Endothelial cell of umbilical vein (primary cell): ENCODE measurements at regions not wholly inside any gene's neighbourhood (a gene's known extent, or its start where the extent isn't known, plus 50 kb on each side); places are given as distances from the start of the nearest gene placed in this dataset.

Experiments used
- BruUV-seq: library from RNA; stranded (reverse); fragments of 400-500 nt; replicated peaks from 2 replicates; lab custom pipeline; 2021; lab: Mats Ljungman, UMichigan
- CTCF ChIA-PET: fragments of 300-600, 350-600 bp; sonication (Branson Sonifier 250); formaldehyde crosslinking; loops from one replicate; lab custom pipeline; 2021; ENCODE audit warnings: antibody characterized with exemption, inconsistent platforms; lab: Charles Lee
- POLR2A ChIA-PET: fragments of 300-600, 350-600 bp; sonication (Branson Sonifier 250); formaldehyde crosslinking; loops from one replicate; lab custom pipeline; 2021; ENCODE audit warnings: antibody characterized with exemption, inconsistent platforms; lab: Charles Lee
- DNase-seq: peaks from one replicate; pipeline ENCODE4 v3.0.0-alpha.2; 2011; ENCODE audit warnings: low read depth, low spot score
- FAIRE-seq: peaks from 2 replicates; lab custom pipeline; 2011; peaks lifted over from hg19 to GRCh38; lab: Jason Lieb, UNC
- H2AFZ ChIP-seq: 2 replicates; pipeline ENCODE4 v1.6.0; 2012; ENCODE audit warnings: low read depth, low read length, control low read depth, inconsistent platforms
- H3K27ac ChIP-seq: 2 replicates; pipeline ENCODE4 v1.5.1; 2011; ENCODE audit warnings: low read depth, mild to moderate bottlenecking, control low read depth, low read length, moderate library complexity; ENCODE audit not compliant: insufficient read depth
- H3K27me3 ChIP-seq, 2 experiments: 2 replicates each; pipeline versions ENCODE4 v1.6.0 to v1.6.1; 2011; ENCODE audit warnings: low read length in 2 of 2, mixed read lengths in 1 of 2; ENCODE audit not compliant: control insufficient read depth in 2 of 2, insufficient read depth in 2 of 2
- H3K36me3 ChIP-seq, 2 experiments: 2 replicates in 1 of 2; 3 replicates in 1 of 2; pipeline ENCODE4 v1.5.1; 2011; ENCODE audit warnings: low read length in 2 of 2, mild to moderate bottlenecking in 1 of 2, moderate library complexity in 1 of 2; ENCODE audit not compliant: control insufficient read depth in 2 of 2, insufficient read depth in 2 of 2; ENCODE audit errors: extremely low read depth in 1 of 2
- H3K4me1 ChIP-seq: 3 replicates; pipeline ENCODE4 v1.5.1; 2011; ENCODE audit warnings: mild to moderate bottlenecking, low read length; ENCODE audit not compliant: control insufficient read depth, insufficient read depth; ENCODE audit errors: extremely low read depth
- H3K4me2 ChIP-seq: 2 replicates; pipeline ENCODE4 v1.6.1; 2011; ENCODE audit warnings: low read length, control low read depth, mixed read lengths; ENCODE audit not compliant: insufficient read depth
- H3K4me3 ChIP-seq, 3 experiments: fragments of 200-600 bp in 1 of 3; sonication (generic), shearing (Covaris generic) in 1 of 3; replicated peaks in 1 of 3; 2 replicates each; pipeline ENCODE4 v1.5.1; 2011 to 2016; ENCODE audit warnings: control low read depth in 3 of 3, low read length in 3 of 3, mild to moderate bottlenecking in 2 of 3, inconsistent platforms in 1 of 3, low read depth in 1 of 3, moderate library complexity in 1 of 3; ENCODE audit not compliant: insufficient read depth in 1 of 3
- H3K79me2 ChIP-seq: 2 replicates; pipeline ENCODE4 v1.6.0; 2012; ENCODE audit warnings: low read length, inconsistent platforms; ENCODE audit not compliant: control insufficient read depth, insufficient read depth
- H3K9ac ChIP-seq: replicated peaks from 2 replicates; pipeline ENCODE3; 2011; ENCODE audit warnings: low read length, control low read depth; ENCODE audit not compliant: insufficient read depth; ENCODE audit errors: extremely low read depth
- H3K9me1 ChIP-seq: replicated peaks from 3 replicates; pipeline ENCODE4 v1.6.0; 2011; ENCODE audit warnings: mild to moderate bottlenecking, low read length; ENCODE audit not compliant: control insufficient read depth, insufficient read depth; ENCODE audit errors: extremely low read depth
- H3K9me3 ChIP-seq: replicated peaks from 2 replicates; pipeline ENCODE4 v1.5.1; 2012; ENCODE audit warnings: low read length, inconsistent platforms; ENCODE audit not compliant: control insufficient read depth, insufficient read depth
- H4K20me1 ChIP-seq: replicated peaks from 2 replicates; pipeline ENCODE3; 2011; ENCODE audit warnings: mild to moderate bottlenecking, low read length; ENCODE audit not compliant: control insufficient read depth, insufficient read depth; ENCODE audit errors: extremely low read depth
- EZH2 ChIP-seq: IDR thresholded peaks from 2 replicates; pipeline ENCODE4 v1.6.1; 2012; ENCODE audit warnings: borderline replicate concordance, low read depth, mild to moderate bottlenecking, moderate library complexity, low read length, inconsistent platforms; ENCODE audit not compliant: severe bottlenecking
- FOS ChIP-seq: IDR thresholded peaks from 2 replicates; pipeline ENCODE4 v1.6.1; 2011; ENCODE audit warnings: mild to moderate bottlenecking, low read length, moderate library complexity, borderline replicate concordance; ENCODE audit not compliant: insufficient read depth
- GATA2 ChIP-seq: IDR thresholded peaks from 2 replicates; pipeline ENCODE4 v1.7.0; 2011; ENCODE audit warnings: low read depth, mild to moderate bottlenecking, moderate library complexity, mixed read lengths, low read length; ENCODE audit not compliant: insufficient read length, insufficient read depth
- JUN ChIP-seq: IDR thresholded peaks from 2 replicates; pipeline ENCODE4 v1.6.1; 2011; ENCODE audit warnings: borderline replicate concordance, low read depth; ENCODE audit not compliant: insufficient read length, insufficient read depth
- MYC ChIP-seq: IDR thresholded peaks from one replicate; pipeline ENCODE4 v1.6.1; 2011; ENCODE audit warnings: mild to moderate bottlenecking, low read depth, low read length
- POLR2A ChIP-seq: IDR thresholded peaks from 2 replicates; pipeline ENCODE4 v1.6.1; 2012; ENCODE audit warnings: low read depth, mild to moderate bottlenecking, control low read depth, low read length
- POLR2AphosphoS5 ChIP-seq: IDR thresholded peaks from 2 replicates; pipeline ENCODE4 v1.6.1; 2012; ENCODE audit warnings: low read depth, mild to moderate bottlenecking, control low read depth, low read length, moderate library complexity; ENCODE audit not compliant: insufficient read depth
- dilution Hi-C: fragments of 300-500 bp; cut with MboI; formaldehyde crosslinking; loops from one replicate; pipeline ENCODE4 v1.15.0; 2019; ENCODE audit warnings: low sequenced_read_pairs; ENCODE audit not compliant: extremely low pct_ligation_motif_present
- intact Hi-C: fragments of 100-400 bp; cut with micrococcal nuclease; formaldehyde crosslinking; loops from one replicate; pipeline ENCODE4 v1.10.0; 2022
- TF ChIP-seq, protein P1 (sequence below): IDR thresholded peaks from 2 replicates; pipeline ENCODE4 v1.6.1; 2011; ENCODE audit not compliant: insufficient read depth, insufficient read length
- TF ChIP-seq, protein P2 (sequence below), 2 donors: IDR thresholded peaks; 1 replicate in 1 of 2; 2 replicates in 1 of 2; pipeline ENCODE4 v1.5.1; 2011; ENCODE audit warnings: low read length in 2 of 2, mild to moderate bottlenecking in 2 of 2, moderate library complexity in 2 of 2, control low read depth in 1 of 2, inconsistent platforms in 1 of 2, low read depth in 1 of 2; ENCODE audit not compliant: insufficient read depth in 1 of 2; ENCODE audit errors: extremely low read depth in 1 of 2

DNA sequence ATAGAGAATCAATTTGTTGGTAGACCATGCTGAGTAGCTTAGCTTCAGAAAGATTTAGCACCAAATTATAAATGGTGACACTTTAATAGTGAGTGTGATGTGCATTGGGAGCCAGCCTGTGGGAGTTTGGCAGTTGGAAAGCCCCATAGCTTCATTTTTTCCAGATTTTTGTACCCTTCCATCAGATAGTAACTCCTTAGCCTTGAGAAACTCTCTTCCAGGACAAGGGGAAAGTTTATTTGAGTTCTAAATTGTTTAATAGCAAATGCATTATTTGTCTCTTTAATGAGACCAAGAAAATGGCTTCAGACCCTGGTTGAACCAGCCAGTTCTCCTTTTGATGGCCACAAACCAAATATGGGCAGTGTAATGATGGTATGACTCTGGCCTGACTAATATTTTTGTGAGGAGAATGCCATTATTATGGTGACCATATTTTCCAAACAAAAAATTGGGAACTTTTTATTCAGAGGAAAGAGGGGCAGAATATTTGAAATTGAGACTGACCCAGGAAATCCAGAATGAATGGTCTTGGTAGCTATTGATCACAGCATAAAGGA is 49.8 kb downstream of the PLCE1 start:
- Histone ChIP-seq H3K36me3 (no peaks in the 10 kb centered on the region), H3K27me3 (no peaks in the 10 kb centered on the region), H3K9me1 (no peaks in the 10 kb centered on the region), H3K4me3 (no peak overlapping the region), H3K9me3 (no peaks in the 10 kb centered on the region), H4K20me1 (no peaks in the 10 kb centered on the region), H3K27ac (no peak overlapping the region), H3K9ac (no peak overlapping the region), H3K4me2 (no peak overlapping the region), H3K79me2 (no peaks in the 10 kb centered on the region), H3K4me1 (no peaks in the 10 kb centered on the region), H2AFZ (no peak overlapping the region)
- BruUV-seq = no TSS peak
- FAIRE-seq (no peak), DNase-seq (no peak)
- ChIA-PET POLR2A (no interaction called here), CTCF (no interaction called here)
- intact Hi-C loops (no loop called here), dilution Hi-C loops (no loop called here)
- no peak for TF ChIP-seq FOS
- TF ChIP-seq, protein P1, sequence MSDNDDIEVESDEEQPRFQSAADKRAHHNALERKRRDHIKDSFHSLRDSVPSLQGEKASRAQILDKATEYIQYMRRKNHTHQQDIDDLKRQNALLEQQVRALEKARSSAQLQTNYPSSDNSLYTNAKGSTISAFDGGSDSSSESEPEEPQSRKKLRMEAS = no peak
- TF ChIP-seq POLR2A = no peak
- TF ChIP-seq EZH2 = no peak
- no peak for TF ChIP-seq JUN
- TF ChIP-seq MYC = no peak
- no peak for TF ChIP-seq GATA2

DNA sequence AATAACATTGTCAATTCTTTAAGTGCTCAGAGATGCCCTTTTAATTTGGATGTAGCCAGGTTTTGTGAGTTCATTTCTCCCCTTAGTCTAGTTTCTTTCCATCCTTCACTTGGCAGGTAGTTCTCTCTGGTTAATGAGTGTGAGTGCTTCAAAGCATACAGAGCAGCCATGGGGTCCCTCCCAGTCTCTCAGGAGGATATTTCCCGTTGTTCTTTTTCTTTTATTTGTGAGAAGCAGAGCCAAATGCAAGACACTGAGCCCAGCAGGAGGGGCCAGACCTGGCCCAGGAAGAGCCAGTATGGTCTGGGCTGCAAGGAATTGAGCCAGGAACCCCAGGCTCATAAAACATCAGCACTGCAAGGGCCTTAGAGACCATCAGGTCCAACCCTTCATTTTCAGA is 52.4 kb downstream of the PLCE1 start:
- Histone ChIP-seq H3K9me3 (no peaks in the 10 kb centered on the region), H3K27me3 (no peaks in the 10 kb centered on the region), H3K9ac (no peak overlapping the region), H4K20me1 (no peaks in the 10 kb centered on the region), H3K27ac (no peak overlapping the region), H3K4me3 (no peak overlapping the region), H3K4me1 (no peaks in the 10 kb centered on the region), H3K9me1 (no peaks in the 10 kb centered on the region), H3K36me3 (no peaks in the 10 kb centered on the region), H3K79me2 (no peaks in the 10 kb centered on the region), H3K4me2 (no peak overlapping the region), H2AFZ (no peak overlapping the region)
- ChIA-PET CTCF (no interaction called here), POLR2A (no interaction called here)
- no peak for FAIRE-seq
- DNase-seq = no peak
- TF ChIP-seq EZH2 (no peak), MYC (no peak), JUN (no peak), FOS (no peak), POLR2AphosphoS5 (no peak), POLR2A (no peak), GATA2 (no peak)
- TF ChIP-seq, protein P2, sequence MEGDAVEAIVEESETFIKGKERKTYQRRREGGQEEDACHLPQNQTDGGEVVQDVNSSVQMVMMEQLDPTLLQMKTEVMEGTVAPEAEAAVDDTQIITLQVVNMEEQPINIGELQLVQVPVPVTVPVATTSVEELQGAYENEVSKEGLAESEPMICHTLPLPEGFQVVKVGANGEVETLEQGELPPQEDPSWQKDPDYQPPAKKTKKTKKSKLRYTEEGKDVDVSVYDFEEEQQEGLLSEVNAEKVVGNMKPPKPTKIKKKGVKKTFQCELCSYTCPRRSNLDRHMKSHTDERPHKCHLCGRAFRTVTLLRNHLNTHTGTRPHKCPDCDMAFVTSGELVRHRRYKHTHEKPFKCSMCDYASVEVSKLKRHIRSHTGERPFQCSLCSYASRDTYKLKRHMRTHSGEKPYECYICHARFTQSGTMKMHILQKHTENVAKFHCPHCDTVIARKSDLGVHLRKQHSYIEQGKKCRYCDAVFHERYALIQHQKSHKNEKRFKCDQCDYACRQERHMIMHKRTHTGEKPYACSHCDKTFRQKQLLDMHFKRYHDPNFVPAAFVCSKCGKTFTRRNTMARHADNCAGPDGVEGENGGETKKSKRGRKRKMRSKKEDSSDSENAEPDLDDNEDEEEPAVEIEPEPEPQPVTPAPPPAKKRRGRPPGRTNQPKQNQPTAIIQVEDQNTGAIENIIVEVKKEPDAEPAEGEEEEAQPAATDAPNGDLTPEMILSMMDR (IDR thresholded peaks at IDR 0.05; ENCODE audit: extremely low read depth in 1 of 2, insufficient read depth in 1 of 2, low read depth in 1 of 2, low read length in 2 of 2) = no peak
- TF ChIP-seq, protein P1 = no peak
- intact Hi-C loops (no loop called here), dilution Hi-C loops (no loop called here)
- BruUV-seq = no TSS peak
